NCI-H2227 (cell line): ENCODE measurements at regions not wholly inside any gene's neighbourhood (a gene's known extent, or its start where the extent isn't known, plus 50 kb on each side); places are given as distances from the start of the nearest gene placed in this dataset.

Source experiments
- DNase-seq: peaks from one replicate; lab custom pipeline; 2025; ENCODE audit not compliant: unreplicated experiment; lab: John Stamatoyannopoulos, UW

DNA sequence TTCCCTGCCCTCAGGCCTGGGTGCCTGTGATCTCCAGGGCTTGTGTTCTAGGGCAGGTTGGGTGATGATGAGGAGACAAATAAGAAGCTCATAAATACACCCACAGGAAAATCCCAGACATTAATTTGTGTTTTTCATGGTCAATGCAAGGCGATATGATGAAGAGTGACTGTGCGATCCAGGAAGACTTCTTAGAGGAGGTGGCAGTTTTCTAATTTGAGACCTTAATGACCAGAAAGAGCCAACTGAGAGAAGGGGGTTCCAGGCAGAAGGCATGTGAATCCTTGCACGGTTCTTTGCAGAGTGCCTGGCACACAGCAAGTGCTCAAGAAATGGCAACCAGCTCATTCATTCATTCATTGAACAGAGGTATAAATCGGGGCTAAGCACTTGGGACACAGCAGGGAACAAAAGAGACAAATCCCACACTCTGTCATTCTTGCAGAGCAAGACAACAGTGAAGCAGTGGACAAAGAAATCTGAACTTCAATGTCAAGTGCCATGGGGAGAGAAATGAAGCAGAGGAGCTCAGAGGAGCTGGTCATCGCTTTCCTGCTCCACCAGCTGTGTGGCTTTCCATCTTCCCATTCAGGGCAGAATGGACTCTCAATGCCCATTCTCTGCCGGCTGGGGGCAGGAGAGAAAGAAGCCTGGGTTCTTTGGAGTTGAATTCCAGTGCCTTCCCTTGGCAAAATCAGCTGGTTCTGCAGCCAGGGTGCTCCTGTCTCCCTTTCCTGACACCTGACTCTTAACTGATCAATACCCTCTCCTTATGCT is 128.3 kb downstream of the AACS start:
- peak; percentile 20 for DNase-seq

DNA sequence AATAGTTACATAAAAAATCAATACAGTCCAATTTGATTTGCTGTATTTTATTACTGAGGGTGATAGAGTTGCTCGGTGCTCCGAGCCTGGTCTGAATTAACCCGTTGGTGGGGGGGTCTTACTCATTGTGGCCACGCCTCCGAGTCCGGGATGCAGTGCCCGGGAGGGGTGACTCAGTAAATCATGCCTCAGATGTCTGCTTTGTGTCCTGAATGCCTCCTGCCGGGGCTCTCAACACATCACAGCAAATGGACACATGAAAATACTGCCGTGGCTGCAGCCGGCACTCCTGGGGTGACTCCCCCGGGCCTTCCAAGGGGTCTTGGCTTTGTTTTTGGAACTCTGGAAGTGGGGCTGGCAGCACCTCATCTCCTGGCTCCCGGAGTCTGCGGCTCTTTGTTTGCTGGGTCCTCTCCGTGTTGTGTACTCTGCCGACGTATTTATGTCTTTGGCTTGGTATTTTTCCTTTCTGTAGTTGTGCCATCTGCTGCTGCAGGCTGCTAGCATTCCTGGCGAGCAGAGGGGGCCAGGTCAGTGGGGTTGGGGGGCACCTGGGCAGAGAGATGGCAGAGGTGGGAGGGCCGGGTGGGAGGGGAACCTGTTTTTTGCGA is 129.0 kb downstream of the AACS start:
- peak; percentile 35 for DNase-seq

DNA sequence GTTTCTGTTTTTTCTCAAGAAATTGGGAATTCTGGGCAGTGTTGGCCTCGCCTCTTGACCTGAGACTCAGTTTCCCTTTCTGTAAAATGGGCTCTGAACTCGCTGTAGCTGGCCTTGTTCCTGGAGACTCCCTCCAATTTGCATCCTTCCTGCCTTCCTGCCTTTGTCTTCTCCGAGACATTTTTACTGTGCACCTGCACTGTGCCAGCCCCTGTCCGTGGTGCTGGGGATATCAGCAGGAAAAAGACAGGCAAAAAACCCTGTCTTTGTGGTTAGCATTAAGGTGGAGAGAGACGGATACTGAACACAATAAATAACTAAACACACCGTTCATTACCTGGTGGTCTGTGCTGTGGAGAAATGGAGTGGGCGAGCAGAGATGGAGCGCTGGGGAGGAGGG is 129.8 kb downstream of the AACS start:
- no peak for DNase-seq

DNA sequence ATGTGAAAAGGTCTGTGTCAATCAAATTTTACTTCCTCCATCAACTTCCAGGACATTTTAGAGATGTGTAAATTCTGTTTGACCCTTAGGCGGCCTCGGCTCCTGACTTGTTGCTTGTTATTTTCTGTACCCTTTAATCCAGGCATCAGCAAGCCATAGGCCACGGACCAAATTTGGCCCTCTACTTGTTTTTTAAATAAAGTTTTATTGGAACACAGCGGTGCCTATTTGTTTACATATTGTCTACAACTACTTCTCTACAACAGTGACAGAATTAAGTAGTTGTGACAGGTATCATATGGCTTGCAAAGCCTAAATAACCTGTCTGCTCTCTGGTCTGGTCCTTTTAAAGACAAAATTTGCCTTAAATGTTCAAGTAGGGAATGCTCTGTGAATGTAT is 132.1 kb downstream of the AACS start:
- no peak for DNase-seq

DNA sequence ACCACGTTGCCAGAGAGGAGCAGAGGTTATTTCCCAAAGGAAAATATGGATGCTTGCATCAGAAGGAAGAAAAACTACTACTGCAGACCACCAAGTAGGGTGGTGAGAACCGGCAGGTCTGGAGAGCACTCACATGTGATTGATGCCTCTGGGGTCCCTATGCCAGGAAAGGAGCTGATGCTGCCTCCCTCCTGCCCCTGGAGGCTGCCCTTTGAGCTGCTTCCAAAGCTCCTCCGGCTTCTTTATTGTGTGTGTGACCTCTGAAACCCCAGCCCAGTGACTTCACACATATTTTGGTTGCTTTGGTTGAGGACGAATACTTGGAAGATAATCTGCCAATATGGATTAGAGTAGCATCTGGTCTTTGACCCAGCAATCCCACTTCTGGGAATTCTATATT is 133.4 kb downstream of the AACS start:
- no peak for DNase-seq

DNA sequence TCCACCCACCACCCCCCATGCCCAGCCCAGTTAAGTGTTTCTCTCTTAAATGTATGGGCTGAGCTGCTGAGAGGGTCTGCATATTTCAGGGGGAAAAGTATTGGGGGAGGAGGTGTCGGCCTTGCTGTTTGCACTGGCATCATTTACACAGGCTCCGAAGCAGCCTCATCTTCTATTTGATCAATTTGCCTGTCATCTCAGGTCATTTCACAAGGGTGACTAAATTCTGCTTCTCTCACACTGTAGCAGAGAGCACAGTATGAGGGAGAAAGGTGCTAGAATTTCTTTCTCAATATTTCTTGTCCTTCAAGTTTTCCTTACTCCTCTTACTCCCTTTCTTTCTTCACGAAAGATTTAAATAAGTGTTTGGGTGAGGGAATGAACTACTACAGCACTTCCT is 135.9 kb downstream of the AACS start:
- no peak for DNase-seq

DNA sequence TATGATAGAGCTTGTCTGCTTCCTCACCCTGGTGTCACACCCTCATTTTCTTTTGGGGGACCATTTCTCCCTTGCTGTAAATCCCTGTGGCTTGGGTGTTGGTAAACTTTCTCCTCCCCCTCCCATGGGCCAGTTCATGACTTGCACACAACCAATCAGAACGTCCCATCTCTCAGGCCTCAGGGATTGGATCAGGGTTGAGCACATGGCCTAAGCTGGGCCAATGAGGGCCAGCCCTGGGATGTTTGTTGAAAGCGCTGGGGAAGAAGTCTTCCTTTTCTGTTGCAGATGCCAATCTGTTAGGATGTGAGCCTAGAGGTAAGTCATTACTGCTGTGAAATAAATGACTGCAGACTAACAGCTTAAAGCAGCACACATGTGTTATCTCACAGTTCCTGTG is 136.7 kb downstream of the AACS start:
- DNase-seq: no peak

DNA sequence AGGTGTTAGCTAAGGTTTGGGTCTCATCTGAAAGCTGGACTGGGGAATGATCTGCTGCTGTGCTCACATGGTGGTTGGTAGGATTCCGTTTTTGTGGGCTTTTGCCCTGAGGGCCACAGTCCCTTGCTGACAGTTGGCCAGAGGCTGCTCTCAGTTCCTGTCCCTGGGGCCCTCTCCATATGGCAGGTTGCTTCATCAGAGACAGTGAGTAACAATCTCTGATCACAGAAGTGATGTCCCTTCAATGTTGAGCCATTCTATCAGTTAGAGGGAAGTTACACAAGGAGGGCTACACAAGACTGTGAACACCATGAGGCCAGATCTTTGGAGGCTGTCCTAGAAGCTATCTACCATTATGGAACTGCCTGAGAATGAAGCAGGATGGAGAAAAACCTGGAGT is 137.2 kb downstream of the AACS start:
- DNase-seq: no peak

DNA sequence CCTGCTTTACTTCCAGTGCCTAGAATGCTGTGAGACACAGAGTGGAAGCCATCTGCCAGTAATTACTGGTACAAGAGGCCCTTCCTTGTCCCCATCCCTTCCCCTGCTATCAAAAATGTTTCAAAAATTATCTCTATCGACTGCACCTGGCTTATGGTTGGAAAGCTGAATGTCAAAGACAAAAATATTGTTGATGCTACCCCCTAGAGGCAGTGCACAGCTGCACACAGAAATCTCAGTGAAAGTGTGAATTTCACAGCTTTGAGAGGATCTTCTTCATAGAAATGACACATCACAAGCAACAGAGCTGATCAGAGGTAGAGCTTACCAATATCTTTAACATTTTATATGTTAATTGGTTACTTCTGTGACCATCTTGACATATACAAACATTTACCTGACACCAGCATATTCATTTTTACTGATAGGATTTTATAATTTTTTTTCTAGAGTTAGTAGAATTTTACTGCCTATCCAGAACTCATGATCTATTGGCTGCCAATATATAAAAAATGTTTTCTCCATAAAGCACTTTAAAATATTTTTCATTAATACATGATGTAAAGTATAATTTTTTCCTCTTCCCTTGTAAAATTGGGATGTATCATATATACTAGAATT is 138.0 kb downstream of the AACS start:
- DNase-seq: no peak

DNA sequence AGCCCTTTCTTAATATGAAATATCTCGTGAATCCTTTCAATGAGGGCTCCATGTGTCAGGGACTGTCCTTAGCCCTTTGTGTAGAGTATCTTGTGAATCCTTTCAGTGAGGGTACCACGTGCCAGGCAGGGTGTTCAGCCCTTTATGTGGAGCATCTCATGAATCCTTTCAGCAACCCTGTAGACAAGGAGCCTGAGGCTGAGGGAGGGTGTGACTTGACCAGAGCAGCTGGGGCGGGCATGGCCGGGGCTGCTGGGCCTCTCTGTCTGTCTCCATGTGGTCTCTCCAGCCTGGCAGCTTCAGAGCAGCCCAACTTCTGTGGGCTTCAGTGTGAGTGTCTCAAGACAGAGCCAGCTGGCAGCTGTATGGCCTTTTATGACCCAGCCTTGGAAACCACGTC is 140.2 kb downstream of the AACS start:
- DNase-seq: no peak

DNA sequence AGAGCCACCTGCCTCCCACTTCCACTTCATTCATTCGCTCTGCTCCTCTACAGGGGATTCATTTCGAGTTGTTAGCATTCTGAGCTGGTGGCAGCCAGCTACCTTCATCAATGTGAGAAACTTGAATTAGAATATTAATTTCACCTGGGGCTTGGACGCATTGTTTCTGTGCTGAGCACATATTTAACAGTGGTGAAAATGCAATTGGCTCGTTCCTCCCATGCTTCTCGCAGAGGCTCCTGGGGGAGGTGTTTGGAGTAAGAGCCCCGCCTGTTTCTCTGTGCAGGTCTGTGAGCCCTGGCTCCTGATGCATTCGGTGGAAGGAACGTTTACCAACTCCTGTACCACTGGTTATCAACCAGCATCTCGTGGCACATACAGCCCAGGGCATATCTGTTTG is 141.5 kb downstream of the AACS start:
- DNase-seq: no peak

DNA sequence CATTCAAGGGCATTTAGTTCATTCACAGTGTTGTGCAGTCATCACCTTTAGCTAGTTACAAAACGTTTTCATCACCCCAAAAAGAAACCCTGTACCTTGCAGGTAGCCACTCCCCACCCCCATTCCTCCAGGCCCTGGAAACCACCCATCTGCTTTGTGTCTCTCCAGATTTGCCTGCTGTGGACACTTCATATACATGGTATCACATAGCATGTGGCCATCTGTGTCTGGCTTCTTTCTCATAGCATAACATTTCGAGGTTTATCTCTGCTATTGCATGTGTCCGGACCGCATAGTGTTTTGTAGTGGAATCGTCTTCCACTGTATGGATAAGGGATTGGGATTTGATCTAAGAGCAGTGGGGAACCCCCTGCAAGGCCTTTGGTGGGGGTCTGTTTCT is 143.1 kb downstream of the AACS start:
- no peak for DNase-seq

DNA sequence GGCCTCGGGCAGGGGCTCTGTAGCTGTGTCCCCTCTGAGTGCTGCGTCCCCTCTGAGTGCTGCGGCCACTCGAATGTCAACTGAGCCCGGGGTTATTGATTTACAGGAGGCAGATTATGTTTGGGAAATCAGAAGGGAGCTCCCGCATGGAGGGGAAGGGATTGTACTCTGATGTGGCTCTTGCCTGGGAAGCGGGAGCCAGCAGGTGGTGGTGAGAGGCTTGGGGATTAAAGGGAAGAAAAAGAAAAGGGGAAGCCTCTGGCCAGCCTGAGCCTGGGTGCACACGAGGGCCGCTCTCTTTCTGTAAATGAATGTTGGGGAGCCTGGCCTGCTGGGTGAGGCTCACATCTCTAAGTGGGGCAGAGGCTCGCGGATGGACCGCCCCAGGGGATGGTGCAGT is 143.7 kb downstream of the AACS start:
- DNase-seq: no peak

DNA sequence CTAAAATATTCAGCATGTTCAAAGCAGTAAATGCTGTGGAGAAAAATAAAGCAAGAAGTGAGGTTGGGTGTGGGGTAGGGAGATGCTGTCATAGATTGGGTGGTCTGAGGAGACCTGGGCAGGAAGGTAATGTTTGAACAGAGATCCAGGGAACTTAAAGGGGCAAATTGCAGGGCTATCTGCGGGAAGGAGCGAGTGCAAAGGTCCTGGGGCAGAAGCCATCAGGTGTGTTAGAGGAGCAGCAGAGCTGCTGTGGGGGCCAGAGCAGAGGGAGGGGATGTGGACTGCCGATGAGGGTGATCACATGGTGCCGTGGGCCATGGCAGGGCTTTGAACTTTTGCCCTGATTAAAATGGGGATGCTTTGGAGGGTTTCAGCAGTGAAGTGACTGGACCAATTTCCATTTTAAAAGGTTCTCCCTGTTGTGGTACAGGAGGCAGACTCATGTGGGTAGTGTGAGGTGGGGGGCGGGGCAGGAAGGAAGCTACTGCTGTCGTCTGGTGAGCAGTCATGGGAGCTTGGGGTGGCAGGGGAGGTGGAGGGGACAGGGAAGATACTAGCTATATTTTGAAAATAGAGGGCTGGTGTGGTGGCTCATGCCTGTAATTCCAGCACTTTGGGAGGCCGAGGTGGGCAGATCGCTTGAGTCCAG is 145.0 kb downstream of the AACS start:
- no peak for DNase-seq

DNA sequence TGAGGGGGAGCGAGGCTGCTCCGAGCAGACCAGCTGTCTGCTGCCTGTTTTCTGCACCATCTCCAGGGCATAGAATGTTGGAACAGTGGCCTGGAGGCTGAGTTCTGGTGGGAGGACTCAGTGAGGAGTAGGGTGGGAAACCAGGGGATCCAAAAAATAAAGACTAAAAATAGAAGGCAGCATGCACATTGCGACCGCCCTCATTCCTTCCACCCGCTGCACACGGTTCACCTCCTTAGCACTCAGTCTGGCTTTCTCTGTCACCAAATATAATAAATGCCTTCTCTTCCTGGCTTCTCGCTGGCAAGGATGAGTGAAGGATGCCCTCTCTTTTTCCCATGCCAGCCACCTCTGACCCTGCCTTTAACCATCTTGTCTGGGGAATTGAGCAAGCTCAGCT is 146.2 kb downstream of the AACS start:
- no peak for DNase-seq

DNA sequence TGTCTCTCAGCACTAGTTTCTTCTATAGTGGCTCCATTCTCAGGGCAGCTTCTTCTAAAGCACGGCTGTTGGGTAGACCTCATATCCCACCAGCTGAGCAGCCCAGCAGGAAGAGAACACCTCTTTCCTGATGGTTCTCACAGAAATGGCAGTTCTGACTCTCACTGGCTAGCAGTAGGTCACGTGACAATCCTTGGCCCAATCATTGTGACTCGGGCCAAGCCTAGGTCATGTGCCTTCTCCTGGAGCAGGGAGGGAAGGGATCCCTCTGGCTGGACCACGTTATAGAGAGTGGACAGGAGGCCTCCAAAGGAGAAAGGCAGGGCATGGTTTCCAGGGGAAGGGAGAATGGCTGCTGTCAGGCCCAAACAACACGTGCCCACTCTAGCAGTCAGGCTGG is 149.1 kb downstream of the AACS start:
- DNase-seq: no peak

DNA sequence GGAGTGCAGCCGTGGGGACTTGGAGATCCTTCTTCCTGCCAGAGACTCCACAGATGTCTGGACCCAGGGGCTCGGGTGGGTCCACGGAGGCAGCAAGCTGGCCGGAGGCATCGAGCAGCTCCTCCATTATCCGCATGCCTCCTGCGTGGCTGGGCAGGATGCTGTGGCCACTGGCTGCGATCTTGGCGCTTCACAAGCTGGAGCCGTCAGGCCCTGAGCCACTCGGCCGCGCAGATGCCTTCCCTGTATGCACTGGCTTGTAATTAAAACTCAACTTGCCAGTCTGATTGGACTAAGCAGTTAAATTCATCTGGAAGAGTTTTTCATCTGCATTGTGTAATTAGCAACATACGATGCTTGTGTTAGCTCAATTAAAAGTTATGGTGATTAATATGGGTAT is 151.5 kb downstream of the AACS start:
- no peak for DNase-seq

DNA sequence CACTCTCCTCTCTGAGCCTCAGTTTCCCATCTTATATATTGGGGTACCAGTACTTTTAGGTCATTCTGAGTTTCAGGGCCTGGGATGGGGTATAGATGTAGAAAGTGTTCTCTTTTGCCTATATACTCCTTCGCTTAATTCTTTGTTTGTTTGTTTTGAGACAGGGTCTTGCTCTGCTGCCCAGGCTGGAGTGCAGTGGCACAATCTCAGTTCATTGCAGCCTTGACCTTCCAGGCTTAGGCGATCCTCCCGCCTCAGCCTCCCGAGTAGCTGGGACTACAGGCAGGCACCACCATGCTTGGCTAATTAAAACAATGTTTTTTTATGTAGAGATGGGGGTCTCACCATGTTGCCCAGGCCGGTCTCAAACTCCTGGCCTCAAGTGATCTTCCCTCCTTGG is 152.1 kb downstream of the AACS start:
- no peak for DNase-seq

DNA sequence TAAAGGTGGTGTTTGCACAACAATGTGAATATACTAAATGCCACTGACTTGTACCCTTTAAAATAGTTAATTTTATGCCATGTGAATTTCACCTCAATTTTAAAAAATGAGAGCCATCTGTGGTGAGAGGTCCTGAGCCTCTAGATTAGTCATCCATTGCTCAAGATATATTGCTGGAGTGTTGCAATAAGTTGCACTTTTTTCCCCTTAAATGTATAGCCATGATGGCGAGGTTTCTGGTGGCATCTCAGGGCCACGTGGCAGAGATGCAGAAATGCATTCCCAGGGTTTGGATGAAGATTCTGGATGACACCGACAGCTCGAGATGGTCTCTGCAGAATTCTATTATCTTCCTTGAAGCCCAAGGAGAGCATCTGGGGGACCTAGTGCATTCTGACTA is 153.7 kb downstream of the AACS start:
- no peak for DNase-seq

DNA sequence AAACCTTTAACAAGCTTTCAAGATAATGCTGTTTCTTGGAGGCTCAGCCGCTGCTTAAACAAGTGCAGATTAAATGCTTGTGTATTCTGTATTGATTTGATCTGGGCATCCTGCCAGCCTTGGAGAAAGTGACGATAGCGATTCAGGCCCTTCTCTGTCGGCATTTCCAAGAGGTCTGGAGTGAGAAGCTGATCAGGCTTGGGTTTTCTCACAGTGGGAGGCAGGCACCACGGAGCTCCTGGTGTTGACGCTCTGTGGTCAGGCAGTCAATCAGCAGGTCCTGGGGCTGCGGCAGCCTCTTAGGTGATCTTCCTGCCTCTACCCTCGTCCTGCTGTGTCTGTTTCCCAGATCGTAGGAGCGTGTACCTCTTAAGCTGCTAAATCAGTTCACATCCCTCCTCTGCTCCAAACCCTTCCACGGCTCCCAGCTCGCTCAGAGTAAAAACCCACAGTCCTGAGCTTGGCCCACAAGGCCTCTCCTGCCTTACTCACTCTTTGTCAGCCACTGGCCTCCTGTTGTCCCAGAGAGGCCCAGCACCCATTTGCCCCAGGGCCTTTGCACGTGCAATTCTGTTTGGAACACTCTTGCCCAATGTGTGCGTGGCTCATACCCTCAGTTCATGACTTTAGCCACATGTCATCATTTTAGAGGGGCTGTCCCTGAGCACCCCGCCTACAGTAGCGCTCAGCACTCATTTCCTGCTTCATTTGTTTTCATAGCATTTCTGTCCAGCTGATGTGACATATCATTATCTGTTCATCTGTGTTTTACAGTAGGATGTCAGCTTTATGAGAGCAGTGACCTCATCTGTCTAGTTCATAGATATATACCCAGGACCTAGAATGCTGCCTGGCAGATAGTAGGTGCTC is 155.4 kb downstream of the AACS start:
- DNase-seq: peak; percentile 79

DNA sequence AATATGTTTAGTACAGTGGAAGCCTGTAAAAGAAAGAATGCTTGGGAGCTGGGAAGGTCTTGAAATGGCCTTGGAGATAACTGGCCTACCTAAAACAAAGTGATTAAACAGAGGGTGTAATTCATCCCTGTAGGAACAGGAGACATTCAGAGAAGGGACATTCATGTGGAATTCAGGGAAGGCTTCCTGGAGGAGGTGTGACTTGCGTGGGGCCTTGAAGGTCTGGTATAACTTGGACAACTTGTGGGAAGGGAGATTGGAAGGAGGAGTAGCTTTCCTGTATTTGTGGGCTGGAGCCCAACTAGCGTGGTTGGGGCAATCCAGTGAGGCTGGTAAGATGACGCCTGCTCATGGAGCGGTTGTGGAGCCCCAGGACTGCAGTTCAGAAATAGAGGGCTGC is 156.4 kb downstream of the AACS start:
- no peak for DNase-seq
